ENCODE measurements at regions not wholly inside any gene's neighbourhood (a gene's known extent, or its start where the extent isn't known, plus 50 kb on each side); places are given as distances from the start of the nearest gene placed in this dataset.
"Not testable (repeated sequence)": the region's sequence is repeated elsewhere in the genome, so short reads cannot be mapped to it uniquely, and the experiment has no call there.

DNA sequence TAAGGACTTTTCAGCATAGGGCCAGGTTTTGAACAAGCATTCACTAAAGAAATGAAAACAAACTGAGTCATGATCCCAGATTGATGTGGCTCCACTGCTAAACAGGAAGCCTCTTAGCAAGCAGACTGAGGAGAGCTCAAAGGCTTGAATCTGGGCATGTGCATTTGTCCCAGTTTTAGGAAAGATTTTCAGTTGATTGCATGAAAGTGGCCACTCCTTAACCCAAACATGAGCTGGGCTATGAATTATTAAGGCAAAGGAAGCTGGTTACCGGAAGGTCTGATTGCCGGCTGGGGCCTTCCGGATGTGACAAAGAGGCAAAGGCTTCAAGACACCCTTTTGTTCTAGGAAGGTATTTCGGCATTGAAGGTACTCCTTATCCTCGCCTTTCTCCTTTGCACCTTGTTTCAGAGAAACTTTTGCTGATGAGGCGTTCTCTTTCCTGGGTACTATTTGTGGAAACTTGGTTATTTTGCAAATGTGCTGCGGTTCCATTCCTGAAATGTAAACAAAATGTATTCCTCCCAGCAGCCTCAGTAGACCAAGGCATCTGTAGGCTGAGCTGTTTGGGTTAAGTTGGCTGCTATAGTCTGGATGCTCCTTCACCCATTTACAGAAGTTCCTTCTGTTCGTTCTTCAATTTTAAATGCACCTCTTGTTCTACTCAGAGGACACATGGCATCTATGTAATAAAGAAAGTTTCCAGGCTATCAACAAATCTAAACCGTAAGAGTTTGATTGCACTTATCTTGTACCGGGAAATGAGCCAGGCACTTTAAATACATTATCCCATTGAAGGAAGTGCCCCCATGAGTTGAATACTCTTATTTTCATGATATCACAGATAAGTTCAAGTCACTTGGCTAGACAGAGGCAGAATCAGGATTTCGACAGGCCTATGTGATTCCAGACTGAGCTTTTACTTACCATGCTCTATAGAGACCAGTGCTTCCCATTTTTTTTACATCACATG lies 115.6 kb upstream of the METAP2 start:
- intact Hi-C loops (cut with DNase I): no loop called here
- Histone ChIP-seq H3K4me1 (no peaks in the 10 kb centered on the region), H3K36me3 (no peaks in the 10 kb centered on the region), H3K9me3 (no peaks in the 10 kb centered on the region), H3K27ac (no peak overlapping the region), H3K4me3 (replicated peaks in 1 of 3) (no peak overlapping the region), H3K27me3 (no peaks in the 10 kb centered on the region)
- 75 to 77% methylated on average over 11 of the region's 11 CpGs for WGBS, 2 donors
- TF ChIP-seq, protein P1, sequence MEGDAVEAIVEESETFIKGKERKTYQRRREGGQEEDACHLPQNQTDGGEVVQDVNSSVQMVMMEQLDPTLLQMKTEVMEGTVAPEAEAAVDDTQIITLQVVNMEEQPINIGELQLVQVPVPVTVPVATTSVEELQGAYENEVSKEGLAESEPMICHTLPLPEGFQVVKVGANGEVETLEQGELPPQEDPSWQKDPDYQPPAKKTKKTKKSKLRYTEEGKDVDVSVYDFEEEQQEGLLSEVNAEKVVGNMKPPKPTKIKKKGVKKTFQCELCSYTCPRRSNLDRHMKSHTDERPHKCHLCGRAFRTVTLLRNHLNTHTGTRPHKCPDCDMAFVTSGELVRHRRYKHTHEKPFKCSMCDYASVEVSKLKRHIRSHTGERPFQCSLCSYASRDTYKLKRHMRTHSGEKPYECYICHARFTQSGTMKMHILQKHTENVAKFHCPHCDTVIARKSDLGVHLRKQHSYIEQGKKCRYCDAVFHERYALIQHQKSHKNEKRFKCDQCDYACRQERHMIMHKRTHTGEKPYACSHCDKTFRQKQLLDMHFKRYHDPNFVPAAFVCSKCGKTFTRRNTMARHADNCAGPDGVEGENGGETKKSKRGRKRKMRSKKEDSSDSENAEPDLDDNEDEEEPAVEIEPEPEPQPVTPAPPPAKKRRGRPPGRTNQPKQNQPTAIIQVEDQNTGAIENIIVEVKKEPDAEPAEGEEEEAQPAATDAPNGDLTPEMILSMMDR (IDR thresholded peaks at IDR 0.05): no peak
- TF ChIP-seq POLR2A (IDR thresholded peaks at IDR 0.05): no peak
- no peak for DNase-seq

DNA sequence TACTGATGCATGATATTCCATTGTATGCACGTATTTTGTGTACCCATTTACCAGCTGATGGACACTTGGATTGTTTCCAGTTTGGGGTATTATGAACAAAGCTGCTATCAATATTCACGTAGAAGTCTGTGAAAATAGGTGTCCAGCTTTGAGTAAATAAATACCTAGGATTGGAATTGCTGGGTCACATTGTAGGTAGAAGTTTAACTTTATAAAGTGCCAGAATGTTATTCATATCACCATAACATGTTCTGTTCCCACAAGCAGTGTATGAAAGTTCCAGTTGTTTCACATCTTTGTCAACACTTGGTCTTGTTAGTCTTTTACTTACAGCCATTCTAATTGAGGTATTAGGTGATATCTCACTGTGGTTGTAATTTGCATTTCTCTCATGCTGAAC lies 108.0 kb upstream of the METAP2 start:
- 82 to 89% methylated on average over 2 of the region's 2 CpGs for WGBS, 2 donors
- H3K4me1 ChIP-seq: no peaks in the 10 kb centered on the region
- no peaks in the 10 kb centered on the region for H3K36me3 ChIP-seq
- intact Hi-C loops (cut with DNase I): no loop called here
- DNase-seq: no peak
- no peak overlapping the region for H3K27ac ChIP-seq
- TF ChIP-seq POLR2A (IDR thresholded peaks at IDR 0.05): no peak
- H3K9me3 ChIP-seq: no peaks in the 10 kb centered on the region
- no peaks in the 10 kb centered on the region for H3K27me3 ChIP-seq
- H3K4me3 ChIP-seq (replicated peaks in 1 of 3): no peak overlapping the region

DNA sequence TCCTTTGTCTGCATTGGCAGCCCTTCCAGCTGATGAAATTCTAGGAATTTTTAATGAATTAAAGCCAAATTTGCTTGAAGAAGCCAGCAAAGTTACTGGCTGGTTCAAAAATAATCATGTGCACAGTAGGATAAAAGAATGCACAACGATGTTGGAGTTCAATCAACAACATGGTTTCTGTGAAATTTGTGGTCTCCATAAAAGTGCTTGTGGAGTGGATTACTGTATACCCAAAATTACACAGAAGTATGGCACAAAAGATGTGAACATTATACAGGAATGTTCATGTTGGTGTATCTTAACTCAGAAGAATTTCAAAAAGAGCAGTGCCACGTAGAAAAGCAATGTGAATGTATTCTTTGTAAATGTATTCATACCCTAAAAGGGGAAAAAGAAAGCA lies 105.0 kb upstream of the METAP2 start:
- H3K27ac ChIP-seq: no peak overlapping the region
- intact Hi-C loops (cut with DNase I): no loop called here
- H3K9me3 ChIP-seq: no peaks in the 10 kb centered on the region
- H3K27me3 ChIP-seq: no peaks in the 10 kb centered on the region
- no peak overlapping the region for H3K4me3 ChIP-seq (replicated peaks in 1 of 3)
- no peak for DNase-seq
- no peaks in the 10 kb centered on the region for H3K36me3 ChIP-seq
- TF ChIP-seq POLR2A (IDR thresholded peaks at IDR 0.05): no peak
- TF ChIP-seq, protein P1 (IDR thresholded peaks at IDR 0.05): no peak
- WGBS, 2 donors: 73 to 89% methylated on average over 2 of the region's 2 CpGs
- H3K4me1 ChIP-seq: no peaks in the 10 kb centered on the region

DNA sequence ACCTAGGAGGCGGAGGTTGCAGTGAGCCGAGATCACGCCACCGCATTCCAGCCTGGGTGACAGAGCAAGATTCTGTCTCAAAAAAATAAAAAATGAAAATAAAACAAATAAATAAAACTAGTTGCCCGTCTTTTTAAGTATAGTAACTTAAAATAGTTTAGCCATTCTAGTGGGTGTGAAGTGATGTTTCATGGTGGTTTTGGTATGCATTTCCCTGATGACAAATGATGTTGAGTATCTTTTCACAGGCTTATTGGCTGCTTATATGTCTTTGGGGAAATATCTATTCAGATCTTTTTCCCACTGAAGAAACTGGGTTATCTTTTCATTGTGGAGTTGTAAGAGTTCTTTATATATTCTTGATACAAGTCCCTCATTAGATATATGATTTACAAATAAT lies 102.4 kb upstream of the METAP2 start:
- 83 to 96% methylated on average over 5 of the region's 5 CpGs for WGBS, 2 donors
- intact Hi-C loops (cut with DNase I): no loop called here
- no peak overlapping the region for H3K27ac ChIP-seq
- H3K4me3 ChIP-seq (replicated peaks in 1 of 3): no peak overlapping the region
- H3K27me3 ChIP-seq: no peaks in the 10 kb centered on the region
- no peak for TF ChIP-seq POLR2A (IDR thresholded peaks at IDR 0.05)
- TF ChIP-seq, protein P1 (IDR thresholded peaks at IDR 0.05): no peak
- DNase-seq: no peak
- H3K9me3 ChIP-seq: no peaks in the 10 kb centered on the region
- H3K4me1 ChIP-seq: no peaks in the 10 kb centered on the region
- H3K36me3 ChIP-seq: no peaks in the 10 kb centered on the region

DNA sequence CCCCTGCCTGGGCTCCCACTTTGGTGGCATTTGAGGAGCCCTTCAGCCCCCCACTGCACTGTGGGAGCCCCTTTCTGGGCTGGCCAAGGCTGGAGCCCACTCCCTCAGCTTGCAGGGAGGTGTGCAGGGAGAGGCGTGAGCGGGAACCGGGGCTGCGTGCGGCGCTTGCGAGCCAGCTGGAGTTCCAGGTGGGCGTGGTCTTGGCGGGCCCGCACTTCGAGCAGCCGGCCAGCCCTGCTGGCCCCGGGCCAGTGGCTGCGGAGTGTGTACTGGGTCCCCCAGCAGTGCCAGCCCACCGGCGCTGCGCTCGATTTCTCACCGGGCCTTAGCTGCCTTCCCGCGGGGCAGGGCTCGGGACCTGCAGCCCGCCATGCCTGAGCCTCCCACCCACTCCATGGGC lies 94.5 kb upstream of the METAP2 start:
- intact Hi-C loops (cut with DNase I); H3K4me3 ChIP-seq (replicated peaks in 1 of 3); DNase-seq; H3K9me3 ChIP-seq; H3K4me1 ChIP-seq; H3K36me3 ChIP-seq; H3K27me3 ChIP-seq; H3K27ac ChIP-seq: not testable (repeated sequence)
- WGBS, 2 donors: no CpG with 5 or more reads among the region's 23 CpGs

DNA sequence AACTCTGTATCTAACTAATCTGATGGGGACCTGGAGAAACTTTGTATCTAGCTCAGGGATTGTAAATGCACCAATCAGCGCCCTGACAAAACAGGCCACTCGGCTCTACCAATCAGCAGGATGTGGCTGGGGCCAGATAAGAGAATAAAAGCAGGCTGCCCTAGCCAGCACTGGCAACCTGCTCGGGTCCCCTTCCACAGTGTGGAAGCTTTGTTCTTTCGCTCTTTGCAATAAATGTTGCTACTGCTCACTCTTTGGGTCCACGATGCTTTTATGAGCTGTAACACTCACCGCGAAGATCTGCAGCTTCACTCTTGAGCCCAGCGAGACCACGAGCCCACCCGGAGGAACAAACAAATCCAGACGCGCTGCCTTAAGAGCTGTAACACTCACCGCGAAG lies 93.6 kb upstream of the METAP2 start:
- H3K36me3 ChIP-seq; H3K27ac ChIP-seq; H3K4me3 ChIP-seq (replicated peaks in 1 of 3); H3K27me3 ChIP-seq; intact Hi-C loops (cut with DNase I); DNase-seq; H3K9me3 ChIP-seq: not testable (repeated sequence)
- 85 to 94% methylated on average over 10 to 13 of the region's 14 CpGs for WGBS, 2 donors
- peaks cover 7 to 10% of the 10 kb centered on the region in 2 donors for H3K4me1 ChIP-seq
